Thoracic aorta (tissue), 2 donors: ENCODE measurements at regions not wholly inside any gene's neighbourhood (a gene's known extent, or its start where the extent isn't known, plus 50 kb on each side); places are given as distances from the start of the nearest gene placed in this dataset.

Experiments used
- ATAC-seq: fragments of 150-250 bp; one replicate; pipeline ENCODE4 v1.8.0; 2017; ENCODE audit warnings: low read depth; ENCODE audit not compliant: insufficient number of reproducible peaks, low FRiP score
- DNase-seq: peaks from one replicate; pipeline ENCODE4 v3.0.0-alpha.2; 2020; ENCODE audit warnings: low spot score
- H3K27ac ChIP-seq, 2 donors: fragments of 200-600 bp; sonication (generic); 1 replicate in 1 of 2; 2 replicates in 1 of 2; pipeline ENCODE4 v1.5.1; 2016; ENCODE audit warnings: mild to moderate bottlenecking in 2 of 2, moderate library complexity in 2 of 2
- H3K27me3 ChIP-seq: fragments of 200-600 bp; sonication (generic); replicated peaks from 2 replicates; pipeline ENCODE4 v1.6.0; 2016; ENCODE audit warnings: mild to moderate bottlenecking; ENCODE audit not compliant: insufficient read depth
- H3K36me3 ChIP-seq: fragments of 200-600 bp; sonication (generic); one replicate; pipeline ENCODE4 v1.5.1; 2016
- H3K4me1 ChIP-seq, 2 donors: fragments of 200-600 bp; sonication (generic); 1 replicate in 1 of 2; 2 replicates in 1 of 2; pipeline versions ENCODE4 v1.5.1 to v1.6.0; 2016; ENCODE audit warnings: low read depth in 2 of 2, mild to moderate bottlenecking in 1 of 2; ENCODE audit not compliant: control insufficient read depth in 1 of 2
- H3K4me3 ChIP-seq: fragments of 200-600 bp; sonication (generic); 2 replicates; pipeline ENCODE4 v1.5.1; 2016; ENCODE audit warnings: mild to moderate bottlenecking
- H3K9me3 ChIP-seq: fragments of 200-600 bp; sonication (generic); 2 replicates; pipeline ENCODE4 v1.5.1; 2016
- CTCF ChIP-seq: fragments of 200-600 bp; sonication (generic); IDR thresholded peaks from one replicate; pipeline ENCODE4 v1.5.1; 2019; ENCODE audit warnings: antibody characterized with exemption

- DNase-seq (no peak), ATAC-seq (no peak)
- TF ChIP-seq CTCF, result no peak
- Histone ChIP-seq H3K4me1 (no peaks in the 10 kb centered on the region), H3K36me3 (no peaks in the 10 kb centered on the region), H3K4me3 (no peak overlapping the region), H3K27me3 (no peaks in the 10 kb centered on the region), H3K9me3 (no peaks in the 10 kb centered on the region), H3K27ac (no peak overlapping the region)
Measured at GRCh38 chr22:19641983-19642451, 72.3 kb upstream of the SEPTIN5 start.

GRCh38 chr22:19643448-19644313, 70.6 kb upstream of the SEPTIN5 start:
- no peaks in the 10 kb centered on the region for H3K27me3 ChIP-seq
- no peaks in the 10 kb centered on the region for H3K4me1 ChIP-seq
- H3K4me3 ChIP-seq, result no peak overlapping the region
- H3K27ac ChIP-seq, result no peak overlapping the region
- DNase-seq (no peak), ATAC-seq (no peak)
- TF ChIP-seq CTCF, result no peak
- H3K36me3 ChIP-seq, result no peaks in the 10 kb centered on the region
- peaks cover 13% of the 10 kb centered on the region for H3K9me3 ChIP-seq

- ATAC-seq (no peak), DNase-seq (no peak)
- H3K36me3 ChIP-seq, result no peaks in the 10 kb centered on the region
- H3K9me3 ChIP-seq, result peaks cover 20% of the 10 kb centered on the region
- H3K4me1 ChIP-seq, result no peaks in the 10 kb centered on the region
- H3K27ac ChIP-seq, result no peak overlapping the region
- no peak for TF ChIP-seq CTCF
- no peak overlapping the region for H3K4me3 ChIP-seq
- no peaks in the 10 kb centered on the region for H3K27me3 ChIP-seq
Measured at GRCh38 chr22:19644314-19645223, 69.7 kb upstream of the SEPTIN5 start.

DNA sequence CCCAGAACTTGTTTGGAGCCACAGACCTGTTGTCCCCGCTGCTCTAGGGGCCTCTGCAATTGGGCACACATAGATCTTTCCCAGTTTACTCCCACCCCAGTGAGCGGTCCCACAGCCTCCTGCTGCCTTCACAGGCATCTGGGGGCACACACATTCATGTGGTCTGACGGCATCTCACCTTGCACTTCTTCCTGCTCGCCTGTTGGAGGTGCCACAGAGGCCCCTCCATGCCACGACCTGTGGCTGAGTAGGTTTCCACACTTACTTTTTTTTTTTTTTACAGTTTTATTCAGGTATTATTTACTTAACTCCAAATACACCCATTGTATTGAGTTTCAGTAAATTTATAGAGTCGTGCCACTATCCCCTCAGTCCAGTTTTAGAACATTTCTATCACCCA, 68.9 kb upstream of the SEPTIN5 start:
- DNase-seq, result no peak
- TF ChIP-seq CTCF, result no peak
- no peak for ATAC-seq
- Histone ChIP-seq H3K27ac (no peak overlapping the region), H3K4me1 (no peaks in the 10 kb centered on the region), H3K9me3 (peaks cover 20% of the 10 kb centered on the region), H3K27me3 (no peaks in the 10 kb centered on the region), H3K36me3 (no peaks in the 10 kb centered on the region), H3K4me3 (no peak overlapping the region)

GRCh38 chr22:19645905-19646304, 68.4 kb upstream of the SEPTIN5 start:
- H3K27ac ChIP-seq, result no peak overlapping the region
- H3K9me3 ChIP-seq, result peaks cover 20% of the 10 kb centered on the region
- H3K36me3 ChIP-seq, result no peaks in the 10 kb centered on the region
- no peak for DNase-seq
- H3K4me3 ChIP-seq, result no peak overlapping the region
- ATAC-seq, result no peak
- H3K4me1 ChIP-seq, result no peaks in the 10 kb centered on the region
- no peak for TF ChIP-seq CTCF
- no peaks in the 10 kb centered on the region for H3K27me3 ChIP-seq
